Thymus (tissue), 11 donors: ENCODE measurements at regions not wholly inside any gene's neighbourhood (a gene's known extent, or its start where the extent isn't known, plus 50 kb on each side); places are given as distances from the start of the nearest gene placed in this dataset.

Experiments used
- DNase-seq, 9 donors: peaks; one replicate each; pipeline ENCODE4 v3.0.0-alpha.2; 2013; ENCODE audit warnings: low spot score in 9 of 9, low read depth in 6 of 9, missing footprints in 1 of 9
- H3K27ac ChIP-seq, 2 donors: one replicate each; pipeline ENCODE4 v1.5.1; 2013; ENCODE audit warnings: control low read depth in 1 of 2, low read depth in 1 of 2, low read length in 1 of 2, mild to moderate bottlenecking in 1 of 2, moderate library complexity in 1 of 2
- H3K27me3 ChIP-seq, 2 donors: one replicate each; pipeline ENCODE4 v1.5.1; 2013; ENCODE audit warnings: low read length in 1 of 2; ENCODE audit not compliant: control insufficient read depth in 2 of 2, insufficient read depth in 1 of 2
- H3K36me3 ChIP-seq, 2 donors: one replicate each; pipeline ENCODE4 v1.5.1; 2013; ENCODE audit warnings: low read length in 1 of 2, mild to moderate bottlenecking in 1 of 2, moderate library complexity in 1 of 2; ENCODE audit not compliant: control insufficient read depth in 2 of 2, insufficient read depth in 2 of 2
- H3K4me1 ChIP-seq, 2 donors: one replicate each; pipeline ENCODE4 v1.5.1; 2013; ENCODE audit warnings: low read length in 2 of 2; ENCODE audit not compliant: control insufficient read depth in 2 of 2, insufficient read depth in 2 of 2
- H3K4me3 ChIP-seq, 2 donors: one replicate each; pipeline ENCODE4 v1.5.1; 2013; ENCODE audit warnings: low read length in 2 of 2, control low read depth in 1 of 2, mild to moderate bottlenecking in 1 of 2
- H3K9me3 ChIP-seq, 2 donors: one replicate each; pipeline ENCODE4 v1.5.1; 2013; ENCODE audit warnings: low read length in 1 of 2, mild to moderate bottlenecking in 1 of 2; ENCODE audit not compliant: control insufficient read depth in 2 of 2, insufficient read depth in 1 of 2
- WGBS: extraction: QIAGEN DNeasy Blood & Tissue Kit; methylation state at CpG from one replicate; pipeline ENCODE4 v1.1.7; 2013; 5-methylcytosine and 5-hydroxymethylcytosine counted together
- donor health status: healthy.

DNA sequence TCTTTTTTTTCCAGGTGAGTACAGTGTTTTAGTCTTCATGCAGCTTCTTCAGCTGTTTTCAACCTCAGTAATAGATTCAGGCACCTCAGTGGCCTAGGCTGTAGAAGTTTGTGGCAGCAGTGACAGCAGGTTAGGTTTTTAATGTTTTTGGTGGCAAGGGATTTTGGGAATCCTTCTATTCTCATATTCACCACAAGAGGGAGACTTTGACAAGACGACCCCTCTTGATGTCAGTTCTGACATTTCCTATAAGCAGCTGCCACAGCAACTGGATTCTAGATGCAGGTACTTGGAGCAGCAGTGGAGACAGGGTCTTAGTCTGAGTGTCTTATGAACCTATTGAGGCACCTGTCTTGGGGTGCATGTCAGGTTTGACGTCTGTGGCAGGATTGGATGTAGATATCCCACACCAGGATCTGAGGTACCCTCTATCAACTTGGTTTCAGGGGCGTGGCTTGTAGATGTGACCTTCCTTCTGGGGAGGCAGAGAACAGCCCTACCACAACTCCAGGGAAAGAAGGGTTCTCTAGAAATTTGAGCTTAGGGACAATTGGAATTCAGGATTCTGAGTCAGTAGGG lies 1104.2 kb upstream of the TMPRSS15 start:
- peak in 1 of 9 donors; percentile 14 for DNase-seq
- Histone ChIP-seq H3K9me3 (no peaks in the 10 kb centered on the region), H3K36me3 (no peaks in the 10 kb centered on the region), H3K4me1 (no peaks in the 10 kb centered on the region), H3K27ac (no peak overlapping the region), H3K27me3 (no peaks in the 10 kb centered on the region), H3K4me3 (no peak overlapping the region)
- WGBS = 81% methylated on average over 3 of the region's 3 CpGs

DNA sequence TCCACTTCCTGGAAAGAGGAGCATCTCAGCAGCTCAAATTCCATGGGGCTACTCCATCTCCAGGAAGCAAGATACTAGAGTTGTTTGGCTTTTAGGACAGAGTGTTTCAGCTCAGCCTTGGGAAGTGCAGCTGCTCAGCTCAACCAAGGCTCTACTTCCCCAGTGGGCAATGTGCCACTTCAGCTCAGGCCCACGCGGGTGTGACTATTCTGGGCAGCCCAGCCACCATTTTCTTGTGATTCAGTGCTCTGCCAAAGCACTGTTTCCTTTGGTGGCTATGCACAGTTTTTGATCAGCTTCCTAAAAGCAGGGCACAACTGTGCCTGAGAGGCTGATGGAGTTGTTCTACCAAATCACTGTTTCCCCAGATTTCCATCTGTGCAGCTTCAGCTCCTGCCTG lies 1104.9 kb upstream of the TMPRSS15 start:
- Histone ChIP-seq H3K4me3 (no peak overlapping the region), H3K27ac (no peak overlapping the region), H3K9me3 (no peaks in the 10 kb centered on the region), H3K36me3 (no peaks in the 10 kb centered on the region), H3K4me1 (no peaks in the 10 kb centered on the region), H3K27me3 (no peaks in the 10 kb centered on the region)
- DNase-seq = no peak
- 81% methylated on average over 2 of the region's 2 CpGs for WGBS

DNA sequence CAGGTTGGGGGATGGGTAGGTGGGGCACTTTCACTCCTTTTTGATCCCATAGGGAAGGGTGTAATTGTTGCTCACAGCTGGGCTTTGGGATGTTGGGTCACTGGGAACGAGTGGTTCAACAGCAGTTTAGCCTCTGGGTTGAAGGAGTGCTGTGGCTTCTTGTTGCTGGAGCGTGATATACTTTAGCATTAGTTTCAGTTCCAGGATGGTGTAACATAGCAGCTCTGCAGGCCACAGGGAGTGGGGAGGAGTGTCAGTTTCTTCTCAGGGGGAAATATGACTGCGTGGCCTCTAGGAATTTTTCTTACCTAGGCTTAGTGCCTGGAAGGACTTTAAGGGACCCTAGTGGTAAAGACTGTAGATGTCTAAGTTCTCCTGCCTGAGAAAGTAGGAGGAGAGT lies 1105.3 kb upstream of the TMPRSS15 start:
- 88% methylated on average over 3 of the region's 3 CpGs for WGBS
- Histone ChIP-seq H3K4me3 (no peak overlapping the region), H3K9me3 (no peaks in the 10 kb centered on the region), H3K4me1 (no peaks in the 10 kb centered on the region), H3K27me3 (no peaks in the 10 kb centered on the region), H3K27ac (no peak overlapping the region), H3K36me3 (no peaks in the 10 kb centered on the region)
- DNase-seq = no peak

DNA sequence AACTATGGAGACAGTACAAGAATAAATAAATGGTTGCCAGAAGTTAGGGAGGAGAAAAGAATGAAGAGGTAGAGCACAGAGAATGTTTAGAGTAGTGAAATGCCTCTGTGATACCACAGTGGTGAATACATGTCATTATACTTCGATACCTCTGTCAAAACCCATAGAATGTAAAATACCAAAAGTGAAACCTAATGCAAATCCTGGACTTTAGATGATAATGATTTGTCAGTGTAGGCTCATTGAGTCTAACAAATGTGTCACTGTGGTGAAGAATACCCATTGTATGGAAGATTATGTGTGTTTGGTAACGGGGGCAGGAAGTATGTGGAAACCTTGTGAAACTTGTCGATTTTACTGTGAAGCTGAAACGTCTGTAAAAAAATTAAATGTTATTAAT lies 1106.5 kb upstream of the TMPRSS15 start:
- no peak overlapping the region for H3K27ac ChIP-seq
- H3K27me3 ChIP-seq = no peaks in the 10 kb centered on the region
- no peaks in the 10 kb centered on the region for H3K9me3 ChIP-seq
- no peaks in the 10 kb centered on the region for H3K36me3 ChIP-seq
- H3K4me3 ChIP-seq = no peak overlapping the region
- H3K4me1 ChIP-seq = no peaks in the 10 kb centered on the region
- WGBS = 81% methylated on average over 4 of the region's 4 CpGs
- no peak for DNase-seq

DNA sequence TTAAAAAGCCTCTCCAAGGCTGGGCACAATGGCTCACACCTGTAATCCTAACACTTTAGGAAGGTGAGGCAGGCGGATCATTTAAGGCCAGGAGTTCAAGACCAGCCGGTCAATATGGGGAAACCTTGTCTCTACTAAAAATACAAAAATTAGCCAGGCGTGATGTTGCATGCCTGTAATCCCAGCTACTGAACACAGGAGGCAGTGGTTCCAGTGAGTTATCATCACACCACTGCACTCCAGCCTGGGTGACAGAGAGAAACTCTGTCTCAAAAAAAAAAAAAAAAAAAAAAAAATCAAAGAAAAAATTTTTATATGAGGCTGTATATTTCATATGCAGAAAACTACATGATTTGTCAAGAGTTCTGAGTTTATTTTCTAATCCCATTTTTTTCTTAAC lies 1107.1 kb upstream of the TMPRSS15 start:
- H3K36me3 ChIP-seq = no peaks in the 10 kb centered on the region
- 98% methylated on average over 3 of the region's 3 CpGs for WGBS
- no peaks in the 10 kb centered on the region for H3K9me3 ChIP-seq

DNA sequence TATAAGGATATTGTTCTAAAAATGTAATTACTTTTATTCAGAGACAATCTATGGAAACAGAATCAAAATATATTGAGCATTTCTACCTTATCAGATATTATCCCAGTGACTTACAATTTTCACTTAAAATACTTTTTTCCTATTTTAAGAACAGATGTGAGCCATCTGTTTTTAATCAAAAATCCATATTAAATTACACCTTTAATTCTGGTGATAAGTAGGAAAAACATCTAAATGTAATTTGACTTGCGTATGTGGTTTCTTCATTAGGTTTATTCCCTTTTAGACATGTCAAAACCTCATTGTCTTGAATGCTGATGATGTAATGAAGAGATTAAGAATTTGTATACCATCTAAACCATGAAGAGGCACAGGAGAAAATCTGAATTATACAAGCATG lies 1118.8 kb upstream of the TMPRSS15 start:
- H3K36me3 ChIP-seq = no peaks in the 10 kb centered on the region

More for the DNA sequence above, 1107.1 kb upstream of the TMPRSS15 start:
- no peaks in the 10 kb centered on the region for H3K27me3 ChIP-seq
- H3K4me1 ChIP-seq = no peaks in the 10 kb centered on the region
- H3K4me3 ChIP-seq = no peak overlapping the region
- DNase-seq = no peak
- no peak overlapping the region for H3K27ac ChIP-seq

DNA sequence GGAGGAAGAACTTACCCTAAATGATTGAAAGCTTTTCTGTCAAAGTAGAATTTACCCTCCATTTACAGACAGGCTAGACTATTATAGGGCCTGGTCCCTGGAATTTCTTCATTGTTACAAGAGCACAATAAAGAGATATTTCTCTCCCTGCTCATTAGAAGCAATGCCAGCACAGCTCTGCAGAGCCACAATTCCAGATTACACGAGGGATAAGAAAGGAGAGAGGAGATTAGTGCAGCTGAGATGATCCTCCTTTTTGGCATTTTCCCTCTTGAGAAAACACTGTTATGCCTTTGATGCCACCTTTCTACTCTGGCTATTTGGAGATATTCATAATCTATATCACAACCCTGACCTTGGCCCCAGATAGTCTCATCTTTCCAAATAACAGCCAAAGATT lies 1119.5 kb upstream of the TMPRSS15 start:
- no peak for DNase-seq
- Histone ChIP-seq H3K27ac (no peak overlapping the region), H3K4me3 (no peak overlapping the region), H3K9me3 (no peaks in the 10 kb centered on the region), H3K27me3 (no peaks in the 10 kb centered on the region), H3K36me3 (no peaks in the 10 kb centered on the region), H3K4me1 (no peaks in the 10 kb centered on the region)
- 89% methylated on average over 1 of the region's 1 CpG for WGBS

More for the DNA sequence above, 1118.8 kb upstream of the TMPRSS15 start:
- H3K4me3 ChIP-seq = no peak overlapping the region
- H3K9me3 ChIP-seq = no peaks in the 10 kb centered on the region
- WGBS = 43% methylated on average over 1 of the region's 1 CpG
- no peak overlapping the region for H3K27ac ChIP-seq
- no peak for DNase-seq
- H3K27me3 ChIP-seq = no peaks in the 10 kb centered on the region
- no peaks in the 10 kb centered on the region for H3K4me1 ChIP-seq

DNA sequence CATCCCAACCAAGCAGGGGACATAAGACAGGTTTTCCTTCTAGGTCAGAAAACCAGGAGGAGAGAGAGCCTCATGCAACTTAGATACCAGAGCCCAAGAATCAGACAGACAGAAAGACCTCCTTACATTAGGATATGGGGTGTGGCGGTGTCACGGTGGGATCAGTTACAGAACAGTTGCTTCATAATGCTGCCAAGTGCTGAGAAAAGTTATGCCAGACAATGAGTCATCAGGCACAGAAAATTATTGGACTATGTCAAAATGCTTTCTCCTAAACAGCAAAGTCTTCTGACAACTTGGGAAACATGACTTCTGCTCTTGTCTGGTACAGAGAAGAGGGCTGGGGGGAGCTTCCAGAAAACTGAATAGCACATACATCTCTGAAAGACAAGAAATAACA lies 1120.2 kb upstream of the TMPRSS15 start:
- whole genome bisulfite sequencing = 83% methylated on average over 2 of the region's 2 CpGs
- Histone ChIP-seq H3K4me3 (no peak overlapping the region), H3K36me3 (no peaks in the 10 kb centered on the region), H3K4me1 (no peaks in the 10 kb centered on the region), H3K27ac (no peak overlapping the region), H3K27me3 (no peaks in the 10 kb centered on the region), H3K9me3 (no peaks in the 10 kb centered on the region)
- peak in 1 of 9 donors; percentile 6 for DNase-seq

DNA sequence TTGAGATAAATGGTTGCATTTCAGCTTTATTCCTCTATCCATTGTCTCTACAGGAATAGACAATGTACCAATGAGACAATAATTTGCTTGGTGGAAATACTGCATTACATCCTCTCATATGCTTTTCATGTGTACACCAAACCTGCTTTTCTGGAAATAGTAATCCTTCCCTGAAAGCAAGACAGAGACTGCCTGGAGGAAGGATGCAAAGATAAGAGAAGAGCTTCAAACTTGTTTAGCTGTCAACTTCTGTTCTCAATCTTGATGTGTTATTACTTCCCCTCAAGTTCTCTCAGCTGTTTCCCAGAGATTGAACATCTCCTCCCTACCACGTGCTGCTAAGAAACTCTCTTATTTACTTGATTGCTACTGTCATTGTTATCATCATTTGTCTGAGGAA lies 1125.4 kb upstream of the TMPRSS15 start:
- Histone ChIP-seq H3K27ac (no peak overlapping the region), H3K27me3 (no peaks in the 10 kb centered on the region), H3K9me3 (no peaks in the 10 kb centered on the region), H3K36me3 (no peaks in the 10 kb centered on the region), H3K4me1 (no peaks in the 10 kb centered on the region), H3K4me3 (no peak overlapping the region)
- 24% methylated on average over 1 of the region's 1 CpG for WGBS
- DNase-seq = no peak

DNA sequence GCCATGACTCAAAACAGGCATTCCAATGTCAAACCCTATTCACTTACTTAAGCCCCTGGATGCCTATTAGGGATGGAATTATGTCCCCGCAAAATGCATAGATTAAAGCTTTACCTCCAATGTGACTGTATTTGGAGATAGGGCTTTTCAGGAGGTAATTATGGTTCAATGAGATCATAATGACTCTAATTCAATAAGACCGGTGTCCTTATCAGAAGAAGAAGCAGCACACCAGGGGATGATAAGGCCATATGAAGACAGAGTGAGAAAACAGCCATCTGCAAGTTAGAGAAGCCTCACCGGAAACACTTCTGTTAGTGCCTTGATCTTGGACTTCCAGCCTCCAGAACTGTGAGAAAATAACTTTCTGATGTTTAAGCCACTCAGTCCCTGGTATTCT lies 1131.8 kb upstream of the TMPRSS15 start:
- WGBS = 96% methylated on average over 3 of the region's 3 CpGs
- Histone ChIP-seq H3K36me3 (no peaks in the 10 kb centered on the region), H3K9me3 (no peaks in the 10 kb centered on the region), H3K27ac (no peak overlapping the region), H3K27me3 (no peaks in the 10 kb centered on the region), H3K4me3 (no peak overlapping the region), H3K4me1 (no peaks in the 10 kb centered on the region)
- no peak for DNase-seq
